H9 (cell line): ENCODE measurements at regions not wholly inside any gene's neighbourhood (a gene's known extent, or its start where the extent isn't known, plus 50 kb on each side); places are given as distances from the start of the nearest gene placed in this dataset.

Source experiments
- DNase-seq: peaks from one replicate; pipeline ENCODE4 v3.0.0-alpha.2; 2017
- H2AFZ ChIP-seq: one replicate; pipeline ENCODE4 v1.6.1; 2013; ENCODE audit warnings: mild to moderate bottlenecking, low read length, control low read depth, moderate library complexity
- H2AK5ac ChIP-seq: 2 replicates; pipeline ENCODE4 v1.6.1; 2013; ENCODE audit warnings: low read length, control low read depth, mixed read lengths; ENCODE audit not compliant: insufficient read length
- H2BK120ac ChIP-seq: one replicate; pipeline ENCODE4 v1.6.1; 2013; ENCODE audit warnings: low read depth, mild to moderate bottlenecking, low read length, control low read depth, inconsistent platforms; ENCODE audit not compliant: poor library complexity, severe bottlenecking
- H2BK12ac ChIP-seq: 2 replicates; pipeline ENCODE4 v1.6.1; 2013; ENCODE audit warnings: low read length, control low read depth, mixed read lengths, low read depth; ENCODE audit not compliant: insufficient read length
- H2BK15ac ChIP-seq: 2 replicates; pipeline ENCODE4 v1.6.1; 2013; ENCODE audit warnings: low read depth, low read length, control low read depth
- H2BK20ac ChIP-seq: one replicate; pipeline ENCODE4 v1.6.1; 2013; ENCODE audit warnings: low read depth, mild to moderate bottlenecking, low read length, control low read depth, inconsistent platforms; ENCODE audit not compliant: poor library complexity, severe bottlenecking
- H2BK5ac ChIP-seq: 2 replicates; pipeline ENCODE4 v1.6.1; 2013; ENCODE audit warnings: low read length, control low read depth, mixed read lengths; ENCODE audit not compliant: insufficient read length
- H3K14ac ChIP-seq: 2 replicates; pipeline ENCODE4 v1.6.1; 2013; ENCODE audit warnings: low read length, control low read depth; ENCODE audit not compliant: insufficient read depth
- H3K18ac ChIP-seq: 2 replicates; pipeline ENCODE4 v1.6.1; 2013; ENCODE audit warnings: low read depth, mild to moderate bottlenecking, mixed read lengths, low read length, control low read depth; ENCODE audit not compliant: insufficient read length
- H3K23ac ChIP-seq: 2 replicates; pipeline ENCODE4 v1.6.1; 2013; ENCODE audit warnings: low read length, control low read depth, mixed read lengths, low read depth; ENCODE audit not compliant: insufficient read length
- H3K23me2 ChIP-seq: 2 replicates; pipeline ENCODE4 v1.6.1; 2013; ENCODE audit warnings: low read depth, mild to moderate bottlenecking, mixed read lengths, low read length, control low read depth; ENCODE audit not compliant: insufficient read length, poor library complexity, severe bottlenecking
- H3K27ac ChIP-seq: 2 replicates; pipeline ENCODE4 v1.5.1; 2013; ENCODE audit warnings: low read length, control low read depth, mixed read lengths, low read depth; ENCODE audit not compliant: insufficient read length
- H3K27me3 ChIP-seq: 2 replicates; pipeline ENCODE4 v1.6.1; 2013; ENCODE audit warnings: low read length, control low read depth, inconsistent platforms; ENCODE audit not compliant: insufficient read depth
- H3K4ac ChIP-seq: 2 replicates; pipeline ENCODE4 v1.6.1; 2013; ENCODE audit warnings: low read depth, mild to moderate bottlenecking, control low read depth, inconsistent platforms, low read length, moderate library complexity
- H3K4me1 ChIP-seq: 2 replicates; pipeline ENCODE4 v1.6.1; 2013; ENCODE audit warnings: low read length, control low read depth, inconsistent platforms; ENCODE audit not compliant: insufficient read depth
- H3K4me2 ChIP-seq: 2 replicates; pipeline ENCODE4 v1.6.1; 2013; ENCODE audit warnings: low read length, control low read depth, mixed read lengths; ENCODE audit not compliant: insufficient read length, insufficient read depth
- H3K56ac ChIP-seq: 2 replicates; pipeline ENCODE4 v1.6.1; 2013; ENCODE audit warnings: low read depth, mild to moderate bottlenecking, mixed read lengths, low read length, control low read depth; ENCODE audit not compliant: insufficient read length
- H3K79me1 ChIP-seq: 2 replicates; pipeline ENCODE4 v1.6.1; 2013; ENCODE audit warnings: low read depth, mild to moderate bottlenecking, moderate library complexity, low read length, control low read depth, inconsistent platforms; ENCODE audit not compliant: insufficient read depth, poor library complexity, severe bottlenecking
- H3K79me2 ChIP-seq: 2 replicates; pipeline ENCODE4 v1.6.1; 2013; ENCODE audit warnings: low read length, control low read depth, inconsistent platforms; ENCODE audit not compliant: insufficient read depth
- H3K9ac ChIP-seq: 2 replicates; pipeline ENCODE4 v1.6.1; 2013; ENCODE audit warnings: low read length, control low read depth, mixed read lengths; ENCODE audit not compliant: insufficient read length; ENCODE audit errors: extremely low read depth
- H3K9me3 ChIP-seq: one replicate; pipeline ENCODE4 v1.6.1; 2013; ENCODE audit warnings: low read depth, low read length, inconsistent platforms; ENCODE audit not compliant: control insufficient read depth
- H3T11ph ChIP-seq: one replicate; pipeline ENCODE4 v1.6.1; 2013; ENCODE audit warnings: mild to moderate bottlenecking, low read length, control low read depth, inconsistent platforms
- H4K20me1 ChIP-seq: one replicate; pipeline ENCODE4 v1.6.1; 2013; ENCODE audit not compliant: control insufficient read depth, insufficient read length, insufficient read depth
- H4K5ac ChIP-seq: 2 replicates; pipeline ENCODE4 v1.6.1; 2013; ENCODE audit warnings: low read depth, mild to moderate bottlenecking, mixed read lengths, low read length, control low read depth; ENCODE audit not compliant: insufficient read length
- H4K8ac ChIP-seq: replicated peaks from 2 replicates; pipeline ENCODE4 v1.6.1; 2013; ENCODE audit warnings: low read length, control low read depth, mixed read lengths, low read depth; ENCODE audit not compliant: insufficient read length
- H4K91ac ChIP-seq: 2 replicates; pipeline ENCODE4 v1.6.1; 2013; ENCODE audit warnings: low read depth, mild to moderate bottlenecking, moderate library complexity, mixed read lengths, low read length, control low read depth; ENCODE audit not compliant: insufficient read length
- H3K27ac Mint-ChIP-seq, 3 experiments: 2 replicates in 2 of 3; 3 replicates in 1 of 3; pipeline ENCODE4 v1.8.0; 2020 to 2021; ENCODE audit warnings: mixed read lengths in 3 of 3, mild to moderate bottlenecking in 1 of 3, moderate library complexity in 1 of 3
- H3K27me3 Mint-ChIP-seq: 2 replicates; pipeline ENCODE4 v1.8.0; 2021; ENCODE audit warnings: low read depth, mild to moderate bottlenecking, moderate library complexity, mixed read lengths
- H3K36me3 Mint-ChIP-seq, 3 experiments: 2 replicates in 2 of 3; 3 replicates in 1 of 3; pipeline ENCODE4 v1.8.0; 2020 to 2021; ENCODE audit warnings: low read depth in 3 of 3, mixed read lengths in 3 of 3; ENCODE audit not compliant: insufficient read depth in 1 of 3
- H3K4me1 Mint-ChIP-seq, 2 experiments: 2 replicates each; pipeline ENCODE4 v1.8.0; 2020; ENCODE audit warnings: mixed read lengths in 2 of 2
- H3K4me3 Mint-ChIP-seq, 2 experiments: 2 replicates in 1 of 2; 3 replicates in 1 of 2; pipeline ENCODE4 v1.8.0; 2020 to 2021; ENCODE audit warnings: mild to moderate bottlenecking in 2 of 2, mixed read lengths in 2 of 2, moderate library complexity in 1 of 2
- H3K9me3 Mint-ChIP-seq, 2 experiments: 2 replicates in 1 of 2; 3 replicates in 1 of 2; pipeline ENCODE4 v1.8.0; 2020; ENCODE audit warnings: mild to moderate bottlenecking in 2 of 2, mixed read lengths in 2 of 2, moderate library complexity in 1 of 2
- CTCF ChIP-seq: fragments of 200-600 bp; sonication (generic); conservative IDR thresholded peaks from 3 replicates; pipeline ENCODE4 v1.8.0; 2021; ENCODE audit warnings: antibody characterized with exemption, mild to moderate bottlenecking
- WGBS: extraction: QIAGEN DNeasy Blood & Tissue Kit; methylation state at CpG from one replicate; pipeline ENCODE4 v1.1.7; 2013; ENCODE audit warnings: missing lambda C conversion rate, low lambda C conversion rate, mixed read lengths; ENCODE audit not compliant: insufficient read length; ENCODE audit errors: extremely low coverage; 5-methylcytosine and 5-hydroxymethylcytosine counted together

DNA sequence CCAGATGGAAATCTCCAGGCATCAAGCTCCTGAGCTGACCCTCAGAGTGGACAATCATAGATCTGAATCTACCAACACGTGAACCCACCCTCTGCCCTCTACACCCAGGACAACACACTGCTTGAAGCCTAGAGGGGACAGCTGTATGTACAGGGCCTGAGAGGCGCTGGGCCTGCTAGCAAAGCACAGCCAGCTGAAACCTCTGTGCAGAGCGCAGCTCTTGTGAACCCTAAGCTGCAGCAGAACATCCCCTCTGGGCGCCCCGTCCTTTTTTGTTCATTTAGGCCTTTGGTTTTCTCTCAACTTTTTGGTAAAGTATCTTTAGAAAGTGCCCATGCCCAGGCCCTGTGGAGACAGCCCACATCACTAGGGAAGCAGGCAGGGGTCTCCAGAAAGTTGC is 62.4 kb upstream of the SPTLC1 start:
- H3K4me1 ChIP-seq: no peaks in the 10 kb centered on the region
- no peak overlapping the region for H2BK20ac ChIP-seq
- H3K23me2 ChIP-seq: no peaks in the 10 kb centered on the region
- H2AK5ac ChIP-seq: no peak overlapping the region
- no peak overlapping the region for H2BK120ac ChIP-seq
- H3K79me1 ChIP-seq: no peaks in the 10 kb centered on the region
- Mint-ChIP-seq H3K9me3 (peaks cover 10 to 11% of the 10 kb centered on the region in 2 experiments; a peak in 4 of 5 replicates), H3K4me3 (no peak overlapping the region), H3K27ac (no peak overlapping the region), H3K27me3 (peaks cover 24% of the 10 kb centered on the region), H3K4me1 (peaks cover 0 to 4% of the 10 kb centered on the region in 2 experiments; a peak in 3 of 4 replicates), H3K36me3 (peaks cover 0 to 3% (median 0%) of the 10 kb centered on the region in 3 experiments; a peak in 1 of 7 replicates)
- no peak overlapping the region; the same call in 1 of the 2 replicates for H2BK15ac ChIP-seq
- H3K79me2 ChIP-seq: no peaks in the 10 kb centered on the region
- no peak overlapping the region for H2AFZ ChIP-seq
- WGBS: no CpG with 5 or more reads among the region's 5 CpGs
- no peak overlapping the region for H2BK12ac ChIP-seq
- no peak overlapping the region for H3K9ac ChIP-seq
- no peaks in the 10 kb centered on the region for H4K20me1 ChIP-seq
- no peak overlapping the region for H4K8ac ChIP-seq
- no peak overlapping the region for H3K27ac ChIP-seq
- no peak overlapping the region for H4K5ac ChIP-seq
- no peak overlapping the region for H2BK5ac ChIP-seq
- no peak overlapping the region for H3K4me2 ChIP-seq
- no peak overlapping the region for H4K91ac ChIP-seq
- no peak overlapping the region for H3K56ac ChIP-seq
- no peaks in the 10 kb centered on the region for H3K27me3 ChIP-seq
- H3K23ac ChIP-seq: no peak overlapping the region
- no peak overlapping the region for H3K4ac ChIP-seq
- TF ChIP-seq CTCF: no peak
- no peak overlapping the region for H3T11ph ChIP-seq
- H3K18ac ChIP-seq: no peak overlapping the region
- no peak for DNase-seq
- H3K9me3 ChIP-seq: no peaks in the 10 kb centered on the region
- H3K14ac ChIP-seq: no peak overlapping the region
